OCI-LY1 (cell line): ENCODE measurements at regions not wholly inside any gene's neighbourhood (a gene's known extent, or its start where the extent isn't known, plus 50 kb on each side); places are given as distances from the start of the nearest gene placed in this dataset.

ENCODE experiments used
- EZH2 ChIP-seq: fragments of 200-600 bp; sonication (generic), shearing (Covaris generic); IDR thresholded peaks from 2 replicates; pipeline ENCODE4 v1.8.0; 2017; ENCODE audit warnings: borderline replicate concordance, mixed run types, mild to moderate bottlenecking, antibody characterized with exemption, low read length, moderate library complexity, mixed read lengths
- TF ChIP-seq, protein P1 (sequence below): fragments of 200-600 bp; sonication (generic), shearing (Covaris generic); IDR thresholded peaks from 2 replicates; pipeline ENCODE4 v1.5.1; 2017; ENCODE audit warnings: mild to moderate bottlenecking, antibody characterized with exemption, low read length, moderate library complexity, mixed read lengths

DNA sequence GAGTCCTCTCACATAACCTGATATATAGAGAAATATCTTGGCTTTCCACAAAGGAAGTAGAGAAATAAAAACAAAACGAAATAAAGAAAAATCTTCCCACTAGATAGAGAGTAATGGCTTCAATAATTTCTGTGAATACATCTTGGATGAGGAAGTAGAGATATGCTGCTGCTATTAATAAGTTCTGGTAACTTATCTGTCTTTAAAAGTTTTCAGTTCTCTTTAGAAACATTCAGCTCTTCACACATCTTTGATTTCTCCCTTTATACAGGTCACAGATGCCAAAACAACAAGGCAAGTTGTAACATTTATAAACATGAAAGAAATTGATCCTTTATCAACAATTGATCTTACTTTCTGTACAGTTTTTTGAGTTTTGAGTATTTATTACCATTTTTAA is 615.8 kb downstream of the TRAM1L1 start:
- TF ChIP-seq, protein P1, sequence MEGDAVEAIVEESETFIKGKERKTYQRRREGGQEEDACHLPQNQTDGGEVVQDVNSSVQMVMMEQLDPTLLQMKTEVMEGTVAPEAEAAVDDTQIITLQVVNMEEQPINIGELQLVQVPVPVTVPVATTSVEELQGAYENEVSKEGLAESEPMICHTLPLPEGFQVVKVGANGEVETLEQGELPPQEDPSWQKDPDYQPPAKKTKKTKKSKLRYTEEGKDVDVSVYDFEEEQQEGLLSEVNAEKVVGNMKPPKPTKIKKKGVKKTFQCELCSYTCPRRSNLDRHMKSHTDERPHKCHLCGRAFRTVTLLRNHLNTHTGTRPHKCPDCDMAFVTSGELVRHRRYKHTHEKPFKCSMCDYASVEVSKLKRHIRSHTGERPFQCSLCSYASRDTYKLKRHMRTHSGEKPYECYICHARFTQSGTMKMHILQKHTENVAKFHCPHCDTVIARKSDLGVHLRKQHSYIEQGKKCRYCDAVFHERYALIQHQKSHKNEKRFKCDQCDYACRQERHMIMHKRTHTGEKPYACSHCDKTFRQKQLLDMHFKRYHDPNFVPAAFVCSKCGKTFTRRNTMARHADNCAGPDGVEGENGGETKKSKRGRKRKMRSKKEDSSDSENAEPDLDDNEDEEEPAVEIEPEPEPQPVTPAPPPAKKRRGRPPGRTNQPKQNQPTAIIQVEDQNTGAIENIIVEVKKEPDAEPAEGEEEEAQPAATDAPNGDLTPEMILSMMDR, result no peak
- no peak for TF ChIP-seq EZH2
